ENCODE measurements at regions not wholly inside any gene's neighbourhood (a gene's known extent, or its start where the extent isn't known, plus 50 kb on each side); places are given as distances from the start of the nearest gene placed in this dataset.

DNA sequence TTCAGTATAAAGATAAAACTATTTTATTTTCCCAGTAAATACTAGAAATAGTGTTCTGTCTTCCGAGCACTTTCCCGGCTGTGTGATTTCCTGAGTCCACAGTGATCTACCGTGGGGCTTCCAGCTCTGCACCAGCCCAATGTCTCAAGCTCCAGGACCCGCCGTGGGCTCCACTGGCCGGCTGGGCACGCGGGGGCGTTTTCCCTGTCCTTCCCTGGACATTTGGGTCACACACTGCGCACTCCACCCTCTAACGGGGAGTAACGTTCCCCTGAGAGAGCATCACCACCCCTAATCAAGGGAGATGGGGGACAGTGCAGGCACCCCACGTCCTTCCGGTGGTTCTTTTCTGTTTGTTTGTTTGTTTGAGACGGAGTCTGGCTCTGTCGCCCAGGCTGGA lies 844.6 kb upstream of the FRG1 start:
- H3K27me3 ChIP-seq, result no peaks in the 10 kb centered on the region
- H3K9me3 ChIP-seq, result no peaks in the 10 kb centered on the region
- intact Hi-C loops (cut with DNase I), result no loop called here
- no peak for TF ChIP-seq POLR2A (IDR thresholded peaks at IDR 0.05)
- TF ChIP-seq, protein P1, sequence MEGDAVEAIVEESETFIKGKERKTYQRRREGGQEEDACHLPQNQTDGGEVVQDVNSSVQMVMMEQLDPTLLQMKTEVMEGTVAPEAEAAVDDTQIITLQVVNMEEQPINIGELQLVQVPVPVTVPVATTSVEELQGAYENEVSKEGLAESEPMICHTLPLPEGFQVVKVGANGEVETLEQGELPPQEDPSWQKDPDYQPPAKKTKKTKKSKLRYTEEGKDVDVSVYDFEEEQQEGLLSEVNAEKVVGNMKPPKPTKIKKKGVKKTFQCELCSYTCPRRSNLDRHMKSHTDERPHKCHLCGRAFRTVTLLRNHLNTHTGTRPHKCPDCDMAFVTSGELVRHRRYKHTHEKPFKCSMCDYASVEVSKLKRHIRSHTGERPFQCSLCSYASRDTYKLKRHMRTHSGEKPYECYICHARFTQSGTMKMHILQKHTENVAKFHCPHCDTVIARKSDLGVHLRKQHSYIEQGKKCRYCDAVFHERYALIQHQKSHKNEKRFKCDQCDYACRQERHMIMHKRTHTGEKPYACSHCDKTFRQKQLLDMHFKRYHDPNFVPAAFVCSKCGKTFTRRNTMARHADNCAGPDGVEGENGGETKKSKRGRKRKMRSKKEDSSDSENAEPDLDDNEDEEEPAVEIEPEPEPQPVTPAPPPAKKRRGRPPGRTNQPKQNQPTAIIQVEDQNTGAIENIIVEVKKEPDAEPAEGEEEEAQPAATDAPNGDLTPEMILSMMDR (IDR thresholded peaks at IDR 0.05), result no peak
- no peak for TF ChIP-seq POLR2AphosphoS5 (IDR thresholded peaks at IDR 0.05; ENCODE audit: insufficient read depth in 1 of 2, low read depth in 1 of 2)
- H3K36me3 ChIP-seq, result no peaks in the 10 kb centered on the region
- no peak overlapping the region for H3K4me3 ChIP-seq
- H3K27ac ChIP-seq, result no peak overlapping the region
- DNase-seq (ENCODE audit: extremely low spot score in 2 of 2), result no peak
- H3K4me1 ChIP-seq, result no peaks in the 10 kb centered on the region

DNA sequence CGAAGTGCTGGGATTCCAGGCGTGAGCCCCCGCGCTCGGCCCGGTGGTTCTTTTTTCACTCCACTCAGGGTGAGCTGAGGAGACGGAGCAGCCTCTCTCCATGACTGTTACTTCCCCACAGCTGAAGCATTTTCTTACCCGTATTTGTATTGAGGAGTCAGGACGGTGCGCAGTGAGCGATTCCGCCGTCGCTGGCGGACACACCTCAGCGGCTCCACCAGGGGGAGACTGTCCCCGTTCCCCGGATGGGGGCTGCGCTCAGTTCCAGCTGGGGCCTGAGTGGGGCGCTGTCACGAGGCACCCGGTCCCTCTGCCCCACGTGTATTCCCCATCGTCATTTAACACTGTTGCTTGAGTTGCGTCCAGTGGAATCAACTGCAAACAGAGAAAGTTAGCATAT lies 844.0 kb upstream of the FRG1 start:
- DNase-seq (ENCODE audit: extremely low spot score in 2 of 2), result no peak
- TF ChIP-seq POLR2A (IDR thresholded peaks at IDR 0.05), result no peak
- H3K4me1 ChIP-seq, result no peaks in the 10 kb centered on the region
- H3K27ac ChIP-seq, result no peak overlapping the region
- intact Hi-C loops (cut with DNase I), result no loop called here
- no peaks in the 10 kb centered on the region for H3K9me3 ChIP-seq
- H3K27me3 ChIP-seq, result no peaks in the 10 kb centered on the region
- H3K4me3 ChIP-seq, result no peak overlapping the region
- H3K36me3 ChIP-seq, result no peaks in the 10 kb centered on the region

DNA sequence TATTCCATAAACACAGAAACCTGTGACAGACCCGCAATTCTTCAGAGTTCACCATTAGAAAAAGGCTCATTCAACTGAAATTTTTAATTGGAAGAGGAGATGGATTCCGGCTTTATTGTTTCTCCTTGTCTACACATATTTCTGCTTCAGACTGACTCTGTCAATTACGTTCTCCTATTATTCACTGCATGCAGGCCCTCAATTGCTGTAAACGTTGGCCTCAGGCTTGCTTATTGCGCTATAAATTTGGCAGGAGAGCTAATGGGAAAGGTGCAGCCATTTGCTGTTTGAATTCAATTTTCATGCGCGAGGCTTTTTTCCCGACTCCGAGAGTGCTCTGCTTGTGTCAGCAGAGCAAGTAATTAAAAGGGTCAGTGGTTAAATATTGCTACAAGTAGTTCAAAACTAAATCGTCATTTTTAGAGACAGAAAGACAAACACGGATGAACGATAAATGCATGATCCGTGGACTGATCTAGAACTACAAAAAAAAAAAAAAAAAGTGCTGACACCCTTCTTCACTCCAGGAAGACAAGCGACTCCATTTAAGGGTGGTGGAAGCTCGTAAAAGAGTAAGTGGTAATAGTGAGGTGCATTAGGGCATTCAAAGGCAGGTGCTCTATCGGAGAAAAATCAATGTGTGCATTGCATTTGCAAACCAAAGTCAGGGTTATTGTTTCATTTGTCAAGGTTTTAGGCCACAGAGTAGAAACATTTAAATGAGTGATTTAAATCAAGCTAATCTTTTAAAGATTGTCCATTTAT lies 841.6 kb upstream of the FRG1 start:
- Histone ChIP-seq H3K9me3 (no peaks in the 10 kb centered on the region), H3K36me3 (no peaks in the 10 kb centered on the region), H3K27me3 (no peaks in the 10 kb centered on the region), H3K4me1 (no peaks in the 10 kb centered on the region), H3K4me3 (no peak overlapping the region), H3K27ac (no peak overlapping the region)
- no peak for DNase-seq (ENCODE audit: extremely low spot score in 2 of 2)
- intact Hi-C loops (cut with DNase I), result no loop called here
- TF ChIP-seq, protein P1 (IDR thresholded peaks at IDR 0.05), result no peak
- TF ChIP-seq POLR2AphosphoS5 (IDR thresholded peaks at IDR 0.05; ENCODE audit: insufficient read depth in 1 of 2, low read depth in 1 of 2) (no peak), POLR2A (IDR thresholded peaks at IDR 0.05) (no peak)

DNA sequence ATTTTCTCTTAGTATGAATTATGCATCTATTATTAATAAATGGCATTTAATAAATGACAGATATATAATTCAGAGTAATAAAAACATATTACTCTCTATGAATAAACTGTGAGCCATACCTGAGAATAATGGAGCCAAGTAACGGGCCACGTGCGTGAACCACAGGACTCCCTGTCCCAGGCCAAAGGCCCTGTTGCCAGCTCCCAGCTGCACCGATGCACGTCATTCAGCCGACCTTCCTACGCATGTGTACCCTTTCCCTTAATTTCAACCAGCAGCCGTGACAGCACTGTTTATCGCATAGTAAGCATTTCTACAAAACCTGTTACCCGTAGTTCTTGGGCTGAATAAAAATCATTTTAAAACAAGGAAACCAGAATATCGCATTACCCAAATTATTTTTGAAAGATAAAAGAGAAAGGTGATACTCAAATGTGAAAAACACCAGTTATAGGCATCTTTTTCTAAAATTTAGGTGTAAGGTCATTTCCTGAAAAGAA lies 827.2 kb upstream of the FRG1 start:
- H3K9me3 ChIP-seq, result no peaks in the 10 kb centered on the region
- no peak overlapping the region for H3K4me3 ChIP-seq
- H3K27ac ChIP-seq, result no peak overlapping the region
- H3K36me3 ChIP-seq, result no peaks in the 10 kb centered on the region
- no peaks in the 10 kb centered on the region for H3K4me1 ChIP-seq
- H3K27me3 ChIP-seq, result no peaks in the 10 kb centered on the region
- DNase-seq (ENCODE audit: extremely low spot score in 2 of 2), result no peak
- no peak for TF ChIP-seq POLR2AphosphoS5 (IDR thresholded peaks at IDR 0.05; ENCODE audit: insufficient read depth in 1 of 2, low read depth in 1 of 2)
- TF ChIP-seq, protein P1 (IDR thresholded peaks at IDR 0.05), result no peak
- no peak for TF ChIP-seq POLR2A (IDR thresholded peaks at IDR 0.05)
- intact Hi-C loops (cut with DNase I), result no loop called here

DNA sequence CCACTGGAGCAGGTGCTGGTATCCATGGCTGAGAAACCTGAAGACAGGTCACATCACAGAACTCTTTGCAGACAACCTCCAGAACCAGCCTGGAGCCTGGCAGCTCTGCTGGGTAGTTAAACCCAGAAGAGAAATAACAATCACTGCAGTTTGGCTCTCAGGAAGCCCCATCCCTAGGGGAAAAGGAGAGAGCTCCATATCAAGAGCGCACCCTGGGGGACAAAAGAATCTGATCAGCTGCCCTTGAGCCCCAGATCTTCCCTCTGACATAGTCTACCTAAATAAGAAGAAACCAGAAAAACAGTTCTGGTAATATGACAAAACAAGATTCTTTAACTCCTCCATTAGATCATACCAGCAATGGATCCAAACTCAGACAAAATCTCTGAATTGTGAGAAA lies 823.2 kb upstream of the FRG1 start:
- no peak overlapping the region for H3K27ac ChIP-seq
- H3K4me1 ChIP-seq, result no peaks in the 10 kb centered on the region
- H3K27me3 ChIP-seq, result no peaks in the 10 kb centered on the region
- no peak for TF ChIP-seq POLR2AphosphoS5 (IDR thresholded peaks at IDR 0.05; ENCODE audit: insufficient read depth in 1 of 2, low read depth in 1 of 2)
- TF ChIP-seq POLR2A (IDR thresholded peaks at IDR 0.05), result no peak
- TF ChIP-seq, protein P1 (IDR thresholded peaks at IDR 0.05), result no peak
- no peak overlapping the region for H3K4me3 ChIP-seq
- no peaks in the 10 kb centered on the region for H3K9me3 ChIP-seq
- DNase-seq (ENCODE audit: extremely low spot score in 2 of 2), result no peak
- no peaks in the 10 kb centered on the region for H3K36me3 ChIP-seq
- intact Hi-C loops (cut with DNase I), result no loop called here
